ENCODE measurements at regions not wholly inside any gene's neighbourhood (a gene's known extent, or its start where the extent isn't known, plus 50 kb on each side); places are given as distances from the start of the nearest gene placed in this dataset.

- Mint-ChIP-seq H3K4me1 (no peaks in the 10 kb centered on the region), H3K27ac (no peak overlapping the region), H3K36me3 (no peaks in the 10 kb centered on the region), H3K4me3 (no peak overlapping the region), H3K9me3 (peaks cover 0 to 2% (median 0%) of the 10 kb centered on the region in 11 donors), H3K27me3 (no peaks in the 10 kb centered on the region)
- Histone ChIP-seq H3K9me3 (ENCODE audit: control insufficient read depth in 2 of 3, low read length in 3 of 3) (no peaks in the 10 kb centered on the region), H3K4me3 (ENCODE audit: low read length) (no peak overlapping the region), H3K27ac (ENCODE audit: low read depth, low read length) (no peak overlapping the region), H3K4me1 (ENCODE audit: control insufficient read depth in 2 of 2, insufficient read depth in 2 of 2, low read length in 2 of 2) (no peaks in the 10 kb centered on the region), H3K36me3 (ENCODE audit: control insufficient read depth in 2 of 3, insufficient read depth in 3 of 3, low read length in 3 of 3) (no peaks in the 10 kb centered on the region), H3K27me3 (ENCODE audit: control insufficient read depth in 2 of 2, insufficient read depth in 2 of 2, low read length in 2 of 2) (no peaks in the 10 kb centered on the region)
- intact Hi-C loops (cut with micrococcal nuclease): no loop called here
- DNase-seq: no peak
- no peak for ATAC-seq
- POLR2A ChIA-PET: no interaction called here
- CTCF ChIA-PET: interaction anchor here (0.8 kb wide), 1 partner anchor 9 kb away, joined by 3 read pairs; no protein-coding TSS in a partner anchor
These were observed 1707.8 kb upstream of the ACO1 start for GRCh38 chr9:30676651-30677050.

GRCh38 chr9:30677221-30677620, 1707.2 kb upstream of the ACO1 start:
- DNase-seq (no peak), ATAC-seq (no peak)
- Histone ChIP-seq H3K27me3 (ENCODE audit: control insufficient read depth in 2 of 2, insufficient read depth in 2 of 2, low read length in 2 of 2) (no peaks in the 10 kb centered on the region), H3K9me3 (ENCODE audit: control insufficient read depth in 2 of 3, low read length in 3 of 3) (no peaks in the 10 kb centered on the region), H3K4me3 (ENCODE audit: low read length) (no peak overlapping the region), H3K4me1 (ENCODE audit: control insufficient read depth in 2 of 2, insufficient read depth in 2 of 2, low read length in 2 of 2) (no peaks in the 10 kb centered on the region), H3K36me3 (ENCODE audit: control insufficient read depth in 2 of 3, insufficient read depth in 3 of 3, low read length in 3 of 3) (no peaks in the 10 kb centered on the region), H3K27ac (ENCODE audit: low read depth, low read length) (no peak overlapping the region)
- Mint-ChIP-seq H3K4me3 (no peak overlapping the region), H3K4me1 (no peaks in the 10 kb centered on the region), H3K27me3 (no peaks in the 10 kb centered on the region), H3K36me3 (no peaks in the 10 kb centered on the region), H3K27ac (no peak overlapping the region), H3K9me3 (peaks cover 0 to 2% (median 0%) of the 10 kb centered on the region in 11 donors)
- intact Hi-C loops (cut with micrococcal nuclease): no loop called here
- POLR2A ChIA-PET: no interaction called here
- CTCF ChIA-PET: no interaction called here

GRCh38 chr9:30688801-30689200, 1695.6 kb upstream of the ACO1 start:
- Histone ChIP-seq H3K36me3 (ENCODE audit: control insufficient read depth in 2 of 3, insufficient read depth in 3 of 3, low read length in 3 of 3) (no peaks in the 10 kb centered on the region), H3K27ac (ENCODE audit: low read depth, low read length) (no peak overlapping the region), H3K27me3 (ENCODE audit: control insufficient read depth in 2 of 2, insufficient read depth in 2 of 2, low read length in 2 of 2) (no peaks in the 10 kb centered on the region), H3K9me3 (ENCODE audit: control insufficient read depth in 2 of 3, low read length in 3 of 3) (no peaks in the 10 kb centered on the region), H3K4me3 (ENCODE audit: low read length) (no peak overlapping the region), H3K4me1 (ENCODE audit: control insufficient read depth in 2 of 2, insufficient read depth in 2 of 2, low read length in 2 of 2) (no peaks in the 10 kb centered on the region)
- H3K36me3 Mint-ChIP-seq: no peaks in the 10 kb centered on the region
- no peaks in the 10 kb centered on the region for H3K4me1 Mint-ChIP-seq
- ChIA-PET CTCF (interaction anchor here (0.7 kb wide), 1 partner anchor 394 kb away, joined by 3 read pairs; no protein-coding TSS in a partner anchor), POLR2A (no interaction called here)
- no peak for ATAC-seq
- no peak overlapping the region for H3K27ac Mint-ChIP-seq
- peaks cover 0 to 16% (median 2%) of the 10 kb centered on the region in 11 donors for H3K9me3 Mint-ChIP-seq
- DNase-seq: no peak
- intact Hi-C loops (cut with micrococcal nuclease): no loop called here
- no peaks in the 10 kb centered on the region for H3K27me3 Mint-ChIP-seq
- no peak overlapping the region for H3K4me3 Mint-ChIP-seq

GRCh38 chr9:30697958-30698357, 1686.5 kb upstream of the ACO1 start:
- DNase-seq (no peak), ATAC-seq (no peak)
- Histone ChIP-seq H3K4me3 (ENCODE audit: low read length) (no peak overlapping the region), H3K36me3 (ENCODE audit: control insufficient read depth in 2 of 3, insufficient read depth in 3 of 3, low read length in 3 of 3) (no peaks in the 10 kb centered on the region), H3K4me1 (ENCODE audit: control insufficient read depth in 2 of 2, insufficient read depth in 2 of 2, low read length in 2 of 2) (no peaks in the 10 kb centered on the region), H3K9me3 (ENCODE audit: control insufficient read depth in 2 of 3, low read length in 3 of 3) (no peaks in the 10 kb centered on the region), H3K27ac (ENCODE audit: low read depth, low read length) (no peak overlapping the region), H3K27me3 (ENCODE audit: control insufficient read depth in 2 of 2, insufficient read depth in 2 of 2, low read length in 2 of 2) (no peaks in the 10 kb centered on the region)
- no peak overlapping the region for H3K27ac Mint-ChIP-seq
- H3K4me1 Mint-ChIP-seq: no peaks in the 10 kb centered on the region
- H3K4me3 Mint-ChIP-seq: no peak overlapping the region
- H3K9me3 Mint-ChIP-seq: peaks cover 0 to 2% (median 0%) of the 10 kb centered on the region in 11 donors
- peaks cover 0 to 3% (median 0%) of the 10 kb centered on the region in 5 donors for H3K27me3 Mint-ChIP-seq
- intact Hi-C loops (cut with micrococcal nuclease): no loop called here
- CTCF ChIA-PET: no interaction called here
- no peaks in the 10 kb centered on the region for H3K36me3 Mint-ChIP-seq
- POLR2A ChIA-PET: no interaction called here

GRCh38 chr9:30711591-30711990, 1672.9 kb upstream of the ACO1 start:
- Mint-ChIP-seq H3K36me3 (no peaks in the 10 kb centered on the region), H3K27ac (no peak overlapping the region), H3K9me3 (peaks cover 0 to 3% (median 0%) of the 10 kb centered on the region in 11 donors), H3K4me1 (no peaks in the 10 kb centered on the region), H3K27me3 (peaks cover 0 to 5% (median 0%) of the 10 kb centered on the region in 5 donors), H3K4me3 (no peak overlapping the region)
- CTCF ChIA-PET: no interaction called here
- Histone ChIP-seq H3K4me3 (ENCODE audit: low read length) (no peak overlapping the region), H3K4me1 (ENCODE audit: control insufficient read depth in 2 of 2, insufficient read depth in 2 of 2, low read length in 2 of 2) (no peaks in the 10 kb centered on the region), H3K27me3 (ENCODE audit: control insufficient read depth in 2 of 2, insufficient read depth in 2 of 2, low read length in 2 of 2) (no peaks in the 10 kb centered on the region), H3K9me3 (ENCODE audit: control insufficient read depth in 2 of 3, low read length in 3 of 3) (no peaks in the 10 kb centered on the region), H3K36me3 (ENCODE audit: control insufficient read depth in 2 of 3, insufficient read depth in 3 of 3, low read length in 3 of 3) (no peaks in the 10 kb centered on the region), H3K27ac (ENCODE audit: low read depth, low read length) (no peak overlapping the region)
- intact Hi-C loops (cut with micrococcal nuclease): no loop called here
- POLR2A ChIA-PET: no interaction called here
- DNase-seq: no peak
- ATAC-seq: no peak

GRCh38 chr9:30713243-30713642, 1671.2 kb upstream of the ACO1 start:
- ChIA-PET CTCF (no interaction called here), POLR2A (no interaction called here)
- no peak overlapping the region for H3K27ac Mint-ChIP-seq
- Histone ChIP-seq H3K4me3 (ENCODE audit: low read length) (no peak overlapping the region), H3K27ac (ENCODE audit: low read depth, low read length) (no peak overlapping the region), H3K36me3 (ENCODE audit: control insufficient read depth in 2 of 3, insufficient read depth in 3 of 3, low read length in 3 of 3) (no peaks in the 10 kb centered on the region), H3K4me1 (ENCODE audit: control insufficient read depth in 2 of 2, insufficient read depth in 2 of 2, low read length in 2 of 2) (no peaks in the 10 kb centered on the region), H3K27me3 (ENCODE audit: control insufficient read depth in 2 of 2, insufficient read depth in 2 of 2, low read length in 2 of 2) (no peaks in the 10 kb centered on the region), H3K9me3 (ENCODE audit: control insufficient read depth in 2 of 3, low read length in 3 of 3) (no peaks in the 10 kb centered on the region)
- intact Hi-C loops (cut with micrococcal nuclease): no loop called here
- H3K9me3 Mint-ChIP-seq: peaks cover 0 to 3% (median 0%) of the 10 kb centered on the region in 11 donors
- H3K27me3 Mint-ChIP-seq: peaks cover 0 to 5% (median 0%) of the 10 kb centered on the region in 5 donors
- no peak overlapping the region for H3K4me3 Mint-ChIP-seq
- DNase-seq: no peak
- no peaks in the 10 kb centered on the region for H3K4me1 Mint-ChIP-seq
- H3K36me3 Mint-ChIP-seq: no peaks in the 10 kb centered on the region
- no peak for ATAC-seq

- Mint-ChIP-seq H3K27ac (no peak overlapping the region), H3K27me3 (peaks cover 0 to 5% (median 0%) of the 10 kb centered on the region in 5 donors), H3K36me3 (no peaks in the 10 kb centered on the region), H3K4me3 (no peak overlapping the region), H3K9me3 (peaks cover 0 to 3% (median 0%) of the 10 kb centered on the region in 11 donors), H3K4me1 (no peaks in the 10 kb centered on the region)
- Histone ChIP-seq H3K27ac (ENCODE audit: low read depth, low read length) (no peak overlapping the region), H3K9me3 (ENCODE audit: control insufficient read depth in 2 of 3, low read length in 3 of 3) (no peaks in the 10 kb centered on the region), H3K4me1 (ENCODE audit: control insufficient read depth in 2 of 2, insufficient read depth in 2 of 2, low read length in 2 of 2) (no peaks in the 10 kb centered on the region), H3K36me3 (ENCODE audit: control insufficient read depth in 2 of 3, insufficient read depth in 3 of 3, low read length in 3 of 3) (no peaks in the 10 kb centered on the region), H3K4me3 (ENCODE audit: low read length) (no peak overlapping the region), H3K27me3 (ENCODE audit: control insufficient read depth in 2 of 2, insufficient read depth in 2 of 2, low read length in 2 of 2) (no peaks in the 10 kb centered on the region)
- intact Hi-C loops (cut with micrococcal nuclease): no loop called here
- ChIA-PET POLR2A (no interaction called here), CTCF (no interaction called here)
- ATAC-seq: no peak
- no peak for DNase-seq
These were observed 1670.1 kb upstream of the ACO1 start for GRCh38 chr9:30714389-30714788.
